Stomach (tissue), 4 donors: ENCODE measurements at regions not wholly inside any gene's neighbourhood (a gene's known extent, or its start where the extent isn't known, plus 50 kb on each side); places are given as distances from the start of the nearest gene placed in this dataset.

Experiments
- CTCF ChIP-seq, 7 experiments: fragments of 450-650 bp in 4 of 7; fragments of 200-600 bp in 3 of 7; sonication (generic) in 3 of 7; IDR thresholded peaks; one replicate each; pipeline ENCODE4 v1.5.1; 2016 to 2019; ENCODE audit warnings: antibody characterized with exemption in 7 of 7, control low read depth in 2 of 7, mild to moderate bottlenecking in 1 of 7
- EP300 ChIP-seq: sonication (generic); formaldehyde crosslinking; IDR thresholded peaks from one replicate; pipeline ENCODE4 v1.6.1; 2017; ENCODE audit warnings: antibody characterized with exemption
- POLR2A ChIP-seq, 4 donors: fragments of 450-650 bp; IDR thresholded peaks; one replicate each; pipeline ENCODE4 v1.6.1; 2016; ENCODE audit warnings: antibody characterized with exemption in 4 of 4, control low read depth in 2 of 4, mild to moderate bottlenecking in 1 of 4, moderate library complexity in 1 of 4
- POLR2AphosphoS5 ChIP-seq, 3 donors: sonication (generic); formaldehyde crosslinking; IDR thresholded peaks; one replicate each; pipeline ENCODE4 v1.6.1; 2016; ENCODE audit warnings: antibody characterized with exemption in 3 of 3

- no peak for TF ChIP-seq EP300
- TF ChIP-seq CTCF (IDR thresholded peaks at IDR 0.05) = no peak
- TF ChIP-seq POLR2A (IDR thresholded peaks at IDR 0.05) = no peak
- TF ChIP-seq POLR2AphosphoS5 (IDR thresholded peaks at IDR 0.05) = no peak
Measured at GRCh38 chr18:49731421-49731841, 81.9 kb downstream of the ACAA2 start.
